ENCODE measurements at regions not wholly inside any gene's neighbourhood (a gene's known extent, or its start where the extent isn't known, plus 50 kb on each side); places are given as distances from the start of the nearest gene placed in this dataset.

- no peak for DNase-seq
Observed at GRCh38 chr3:147604136-147604535, 195.0 kb downstream of the ZIC1 start.

- no peak for DNase-seq
Observed at GRCh38 chr3:147613725-147614124, 204.6 kb downstream of the ZIC1 start.

GRCh38 chr3:147614210-147614609, 205.0 kb downstream of the ZIC1 start:
- no peak for DNase-seq

GRCh38 chr3:147615035-147615434, 205.9 kb downstream of the ZIC1 start:
- no peak for DNase-seq

GRCh38 chr3:147616998-147617619, 207.9 kb downstream of the ZIC1 start:
- peak; percentile 54 for DNase-seq

GRCh38 chr3:147618691-147619090, 209.5 kb downstream of the ZIC1 start:
- DNase-seq = no peak

- DNase-seq = no peak
Observed at GRCh38 chr3:147619921-147620560, 210.9 kb downstream of the ZIC1 start.

GRCh38 chr3:147620906-147621305, 211.7 kb downstream of the ZIC1 start:
- no peak for DNase-seq

GRCh38 chr3:147630921-147631415, 221.8 kb downstream of the ZIC1 start:
- no peak for DNase-seq

GRCh38 chr3:147640781-147641180, 231.6 kb downstream of the ZIC1 start:
- DNase-seq = no peak

- DNase-seq = no peak
Observed at GRCh38 chr3:147645761-147646160, 236.6 kb downstream of the ZIC1 start.

- DNase-seq = no peak
Observed at GRCh38 chr3:147649475-147649874, 240.3 kb downstream of the ZIC1 start.

- no peak for DNase-seq
Observed at GRCh38 chr3:147651107-147651778, 242.1 kb downstream of the ZIC1 start.

- no peak for DNase-seq
Observed at GRCh38 chr3:147652651-147653366, 243.6 kb downstream of the ZIC1 start.

GRCh38 chr3:147653367-147653923, 244.3 kb downstream of the ZIC1 start:
- DNase-seq = no peak

- DNase-seq = no peak
Observed at GRCh38 chr3:147654827-147655226, 245.7 kb downstream of the ZIC1 start.

- DNase-seq = no peak
Observed at GRCh38 chr3:147655236-147655635, 246.1 kb downstream of the ZIC1 start.

- no peak for DNase-seq
Observed at GRCh38 chr3:147656023-147656422, 246.9 kb downstream of the ZIC1 start.

- DNase-seq = no peak
Observed at GRCh38 chr3:147661916-147662315, 252.8 kb downstream of the ZIC1 start.

- no peak for DNase-seq
Observed at GRCh38 chr3:147662705-147663104, 253.5 kb downstream of the ZIC1 start.

- DNase-seq = no peak
Observed at GRCh38 chr3:147669077-147669476, 259.9 kb downstream of the ZIC1 start.

- no peak for DNase-seq
Observed at GRCh38 chr3:147672035-147672434, 262.9 kb downstream of the ZIC1 start.

GRCh38 chr3:147672436-147672835, 263.3 kb downstream of the ZIC1 start:
- DNase-seq = no peak
